Upper lobe of left lung (tissue), 6 donors: ENCODE measurements at regions not wholly inside any gene's neighbourhood (a gene's known extent, or its start where the extent isn't known, plus 50 kb on each side); places are given as distances from the start of the nearest gene placed in this dataset.
"Not testable (repeated sequence)": the region's sequence is repeated elsewhere in the genome, so short reads cannot be mapped to it uniquely, and the experiment has no call there.

ENCODE experiments used
- ATAC-seq, 2 donors: fragments of 200-7000 bp; cut with Tn5 transposase; one replicate each; pipeline ENCODE4 v1.9.1; 2022; ENCODE audit warnings: mild to moderate bottlenecking in 2 of 2, moderate library complexity in 2 of 2; ENCODE audit not compliant: low FRiP score in 2 of 2
- DNase-seq, 2 donors: peaks; one replicate each; pipeline ENCODE4 v3.0.0-alpha.2; 2019 to 2020
- H3K27ac ChIP-seq, 4 donors: fragments of 200-600 bp; sonication (generic); one replicate each; pipeline ENCODE4 v1.5.1; 2016 to 2019
- H3K27me3 ChIP-seq, 4 donors: fragments of 200-600 bp; sonication (generic); one replicate each; pipeline ENCODE4 v1.5.1; 2017 to 2019
- H3K36me3 ChIP-seq, 4 donors: fragments of 200-600 bp; sonication (generic); one replicate each; pipeline ENCODE4 v1.5.1; 2016 to 2019
- H3K4me1 ChIP-seq, 4 donors: fragments of 200-600 bp; sonication (generic); one replicate each; pipeline ENCODE4 v1.5.1; 2018 to 2019
- H3K4me3 ChIP-seq, 4 donors: fragments of 200-600 bp; sonication (generic); one replicate each; pipeline ENCODE4 v1.5.1; 2017 to 2019; ENCODE audit warnings: mild to moderate bottlenecking in 2 of 4, moderate library complexity in 1 of 4
- H3K9me3 ChIP-seq, 4 donors: fragments of 200-600 bp; sonication (generic); one replicate each; pipeline ENCODE4 v1.5.1; 2018 to 2019
- EP300 ChIP-seq, 4 donors: sonication (generic); formaldehyde crosslinking; IDR thresholded peaks; one replicate each; pipeline ENCODE4 v1.5.1; 2017; ENCODE audit warnings: antibody characterized with exemption in 4 of 4, control low read depth in 2 of 4
- POLR2A ChIP-seq, 4 donors: fragments of 450-650 bp; IDR thresholded peaks; one replicate each; pipeline ENCODE4 v1.5.1; 2016 to 2017; ENCODE audit warnings: antibody characterized with exemption in 4 of 4, mild to moderate bottlenecking in 2 of 4
- POLR2AphosphoS5 ChIP-seq, 2 donors: sonication (generic); formaldehyde crosslinking; IDR thresholded peaks; one replicate each; pipeline ENCODE4 v1.5.1; 2017; ENCODE audit warnings: antibody characterized with exemption in 2 of 2
- WGBS, 2 donors: methylation state at CpG; one replicate each; pipeline ENCODE4 v1.1.5; 2017 to 2018; 5-methylcytosine and 5-hydroxymethylcytosine counted together
- TF ChIP-seq, protein P1 (sequence below), 6 experiments: fragments of 450-650 bp in 4 of 6; fragments of 200-600 bp in 2 of 6; sonication (generic) in 2 of 6; IDR thresholded peaks; one replicate each; pipeline ENCODE4 v1.5.1; 2016 to 2019; ENCODE audit warnings: antibody characterized with exemption in 6 of 6
- donor health status: DM: no; HTN: no; CAD: no; lungs with moderate emphysema.
- donor health status: DM: no; HTN: yes; CAD: no; lungs with severe emphysema.

DNA sequence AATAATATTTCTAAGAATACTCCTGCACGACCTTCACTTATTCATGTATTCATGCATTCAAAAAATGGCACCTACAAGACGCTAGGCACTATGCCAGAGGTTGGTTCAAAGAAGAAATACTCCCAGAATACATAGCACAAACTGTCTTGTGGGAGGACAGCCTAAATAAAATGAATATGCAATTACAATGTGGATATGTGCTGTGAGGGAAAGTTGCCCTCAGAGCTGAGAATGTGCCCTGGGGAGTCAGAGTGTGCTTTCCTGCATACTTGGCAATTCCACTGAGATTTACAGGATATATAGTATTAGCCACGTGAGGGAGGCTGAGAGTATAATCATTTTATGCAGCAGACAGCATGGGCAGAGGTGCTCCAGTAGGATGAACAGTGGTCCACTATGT, 872.9 kb downstream of the GRID1 start:
- DNase-seq (no peak), ATAC-seq (no peak)
- 59 to 61% methylated on average over 3 of the region's 3 CpGs for WGBS, 2 donors
- TF ChIP-seq POLR2A (IDR thresholded peaks at IDR 0.05) (no peak), EP300 (IDR thresholded peaks at IDR 0.05) (no peak)
- TF ChIP-seq, protein P1, sequence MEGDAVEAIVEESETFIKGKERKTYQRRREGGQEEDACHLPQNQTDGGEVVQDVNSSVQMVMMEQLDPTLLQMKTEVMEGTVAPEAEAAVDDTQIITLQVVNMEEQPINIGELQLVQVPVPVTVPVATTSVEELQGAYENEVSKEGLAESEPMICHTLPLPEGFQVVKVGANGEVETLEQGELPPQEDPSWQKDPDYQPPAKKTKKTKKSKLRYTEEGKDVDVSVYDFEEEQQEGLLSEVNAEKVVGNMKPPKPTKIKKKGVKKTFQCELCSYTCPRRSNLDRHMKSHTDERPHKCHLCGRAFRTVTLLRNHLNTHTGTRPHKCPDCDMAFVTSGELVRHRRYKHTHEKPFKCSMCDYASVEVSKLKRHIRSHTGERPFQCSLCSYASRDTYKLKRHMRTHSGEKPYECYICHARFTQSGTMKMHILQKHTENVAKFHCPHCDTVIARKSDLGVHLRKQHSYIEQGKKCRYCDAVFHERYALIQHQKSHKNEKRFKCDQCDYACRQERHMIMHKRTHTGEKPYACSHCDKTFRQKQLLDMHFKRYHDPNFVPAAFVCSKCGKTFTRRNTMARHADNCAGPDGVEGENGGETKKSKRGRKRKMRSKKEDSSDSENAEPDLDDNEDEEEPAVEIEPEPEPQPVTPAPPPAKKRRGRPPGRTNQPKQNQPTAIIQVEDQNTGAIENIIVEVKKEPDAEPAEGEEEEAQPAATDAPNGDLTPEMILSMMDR (IDR thresholded peaks at IDR 0.05), result no peak
- Histone ChIP-seq H3K27me3 (no peaks in the 10 kb centered on the region), H3K4me1 (no peaks in the 10 kb centered on the region), H3K36me3 (no peaks in the 10 kb centered on the region), H3K9me3 (no peaks in the 10 kb centered on the region), H3K27ac (no peak overlapping the region), H3K4me3 (no peak overlapping the region)

DNA sequence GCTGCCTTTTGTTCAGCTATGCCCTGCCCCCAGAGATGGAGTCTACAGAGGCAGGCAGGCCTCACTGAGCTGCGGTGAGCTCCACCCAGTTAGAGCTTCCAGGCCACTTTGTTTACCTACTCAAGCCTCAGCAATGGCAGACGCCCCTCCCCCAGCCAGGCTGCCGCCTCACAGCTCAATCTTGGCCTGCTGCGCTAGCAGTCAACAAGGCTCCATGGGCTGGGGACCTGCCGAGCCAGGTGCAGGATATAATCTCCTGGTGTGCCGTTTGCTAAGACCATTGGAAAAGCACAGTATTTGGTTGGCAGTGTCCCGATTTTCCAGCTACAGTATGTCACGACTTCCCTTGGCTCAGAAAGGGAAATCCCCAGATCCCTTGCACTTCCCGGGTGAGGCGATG, 862.0 kb downstream of the GRID1 start:
- H3K4me3 ChIP-seq, H3K27ac ChIP-seq, H3K9me3 ChIP-seq, H3K36me3 ChIP-seq, H3K27me3 ChIP-seq, H3K4me1 ChIP-seq, ATAC-seq: not testable (repeated sequence)
- 94% methylated on average over 10 of the region's 10 CpGs; no CpG with 5 or more reads in 1 of the 2 donors for WGBS, 2 donors
- DNase-seq, result peak in 1 of 2 donors; percentile 17

DNA sequence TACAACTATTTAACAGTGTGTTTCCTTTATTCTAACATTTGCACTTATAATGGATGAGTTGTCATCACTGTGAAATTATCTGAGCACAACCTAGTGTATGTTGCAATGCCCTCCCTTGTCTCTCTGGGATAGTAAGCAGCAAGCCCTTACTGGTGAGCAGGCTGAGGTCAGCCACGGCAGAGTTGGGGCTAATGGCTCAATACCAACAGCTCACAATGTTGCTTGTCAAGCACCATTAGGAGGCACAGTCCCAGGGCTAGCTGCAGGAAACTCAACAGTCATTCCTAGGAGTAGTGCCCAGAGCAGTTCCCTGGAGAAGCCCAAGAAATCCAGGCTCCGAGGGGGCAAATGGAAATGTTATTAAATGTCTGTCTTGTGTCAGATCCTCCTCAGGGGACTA, 858.4 kb downstream of the GRID1 start:
- WGBS, 2 donors, result 71 to 75% methylated on average over 2 of the region's 2 CpGs
- H3K4me1 ChIP-seq, result no peaks in the 10 kb centered on the region
- TF ChIP-seq POLR2AphosphoS5 (IDR thresholded peaks at IDR 0.05), result no peak
- TF ChIP-seq EP300 (IDR thresholded peaks at IDR 0.05), result no peak
- TF ChIP-seq, protein P1 (IDR thresholded peaks at IDR 0.05), result no peak
- ATAC-seq (no peak), DNase-seq (no peak)
- H3K36me3 ChIP-seq, result no peaks in the 10 kb centered on the region
- no peak overlapping the region for H3K27ac ChIP-seq
- no peak overlapping the region for H3K4me3 ChIP-seq
- no peaks in the 10 kb centered on the region for H3K27me3 ChIP-seq
- peaks cover 0 to 5% (median 0%) of the 10 kb centered on the region in 4 donors for H3K9me3 ChIP-seq

DNA sequence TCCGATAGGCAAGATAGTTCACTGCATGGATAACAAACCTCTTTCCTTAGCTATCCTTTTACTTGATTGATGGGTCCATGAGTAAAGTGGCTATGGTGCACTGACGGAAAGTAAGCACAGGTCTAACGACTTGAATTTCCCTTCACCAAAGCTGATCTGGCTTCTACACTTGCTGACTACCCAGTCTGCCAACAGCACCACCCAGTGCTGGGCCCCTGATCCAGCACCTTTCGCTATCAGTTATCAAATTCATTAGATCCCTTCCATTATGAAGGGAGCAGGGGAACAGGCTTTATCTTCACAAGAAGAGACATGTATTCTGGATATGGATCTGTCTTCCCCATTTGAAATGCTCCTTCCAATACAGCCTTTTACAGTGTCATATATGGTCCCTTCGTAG, 855.9 kb downstream of the GRID1 start:
- WGBS, 2 donors, result 81 to 83% methylated on average over 5 of the region's 5 CpGs
- no peak overlapping the region for H3K4me3 ChIP-seq
- H3K36me3 ChIP-seq, result no peaks in the 10 kb centered on the region
- TF ChIP-seq, protein P1 (IDR thresholded peaks at IDR 0.05), result no peak
- TF ChIP-seq EP300 (IDR thresholded peaks at IDR 0.05), result no peak
- no peak for TF ChIP-seq POLR2AphosphoS5 (IDR thresholded peaks at IDR 0.05)
- no peak for TF ChIP-seq POLR2A (IDR thresholded peaks at IDR 0.05)
- no peaks in the 10 kb centered on the region for H3K9me3 ChIP-seq
- no peaks in the 10 kb centered on the region for H3K4me1 ChIP-seq
- H3K27ac ChIP-seq, result no peak overlapping the region
- H3K27me3 ChIP-seq, result no peaks in the 10 kb centered on the region
- DNase-seq, result no peak
- no peak for ATAC-seq

DNA sequence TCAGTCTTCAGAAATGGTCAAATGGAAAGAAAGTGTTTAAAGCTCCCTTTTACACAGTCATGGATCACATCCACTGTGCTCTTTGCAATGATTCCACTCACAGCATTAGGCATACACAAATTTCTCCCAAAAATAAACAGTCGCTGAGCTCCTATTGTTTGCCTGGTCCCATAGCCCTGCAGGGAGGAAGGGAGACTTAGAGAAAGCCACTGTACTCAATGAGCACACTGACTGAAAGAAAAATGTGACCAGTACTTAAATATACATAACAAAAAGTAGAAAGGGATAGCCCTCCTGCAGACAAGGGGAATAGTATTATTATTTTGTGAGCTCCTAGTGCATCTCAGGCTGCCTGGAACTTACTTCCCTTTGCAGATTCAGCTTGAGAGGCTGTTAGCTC, 853.2 kb downstream of the GRID1 start:
- WGBS, 2 donors, result 52 to 64% methylated on average over 1 of the region's 1 CpG
- Histone ChIP-seq H3K4me3 (no peak overlapping the region), H3K36me3 (no peaks in the 10 kb centered on the region), H3K9me3 (no peaks in the 10 kb centered on the region), H3K4me1 (no peaks in the 10 kb centered on the region), H3K27me3 (no peaks in the 10 kb centered on the region), H3K27ac (no peak overlapping the region)
- DNase-seq (no peak), ATAC-seq (no peak)
- no peak for TF ChIP-seq EP300 (IDR thresholded peaks at IDR 0.05)
- TF ChIP-seq, protein P1 (IDR thresholded peaks at IDR 0.05), result no peak
- TF ChIP-seq POLR2AphosphoS5 (IDR thresholded peaks at IDR 0.05), result no peak
- no peak for TF ChIP-seq POLR2A (IDR thresholded peaks at IDR 0.05)
